Adrenal gland (tissue), 5 donors: ENCODE measurements at regions not wholly inside any gene's neighbourhood (a gene's known extent, or its start where the extent isn't known, plus 50 kb on each side); places are given as distances from the start of the nearest gene placed in this dataset.

Experiments used
- CTCF ChIP-seq, 6 experiments: fragments of 450-650 bp in 4 of 6; fragments of 200-600 bp in 2 of 6; sonication (generic) in 1 of 6; IDR thresholded peaks; 1 replicate in 5 of 6; 2 replicates in 1 of 6; pipeline versions ENCODE4 v1.5.1 to v1.8.0; 2016 to 2021; ENCODE audit warnings: antibody characterized with exemption in 6 of 6, mild to moderate bottlenecking in 2 of 6, moderate library complexity in 1 of 6
- POLR2A ChIP-seq, 2 donors: fragments of 450-650 bp; IDR thresholded peaks; one replicate each; pipeline ENCODE4 v1.6.1; 2017; ENCODE audit warnings: antibody characterized with exemption in 2 of 2, mild to moderate bottlenecking in 2 of 2, moderate library complexity in 1 of 2
- donor health status: DM: no; HTN: no; CAD: no.

DNA sequence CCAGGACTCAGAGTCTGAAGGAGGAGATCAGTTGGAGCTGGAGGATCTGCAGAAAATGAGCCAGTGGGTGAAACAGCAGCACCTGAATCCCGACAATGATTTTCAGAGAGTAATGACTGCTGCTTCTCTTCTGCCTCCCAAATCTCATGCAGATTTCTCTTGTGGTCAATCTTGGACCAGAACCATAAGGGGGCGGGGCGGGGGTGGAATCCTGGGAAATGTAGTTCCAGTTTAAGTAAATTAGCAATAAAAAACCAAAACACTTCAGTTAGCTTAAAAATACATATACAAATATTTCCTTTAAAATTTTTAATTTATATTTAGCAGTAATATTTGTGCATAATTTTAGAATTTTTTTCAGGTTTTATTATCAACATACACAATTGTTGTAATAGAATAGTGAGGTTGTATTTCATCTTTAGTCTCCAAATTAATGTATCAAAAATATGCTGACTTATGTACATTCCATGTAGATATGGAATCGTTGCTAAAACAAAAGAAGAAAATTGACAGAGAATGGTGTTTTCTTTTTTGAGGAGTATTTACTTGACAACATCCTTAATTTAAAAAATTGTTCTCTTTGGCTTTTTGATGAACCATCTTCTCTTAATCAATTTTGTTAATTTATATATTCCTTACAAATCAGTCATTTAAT lies 223.5 kb upstream of the SYT10 start:
- TF ChIP-seq CTCF (IDR thresholded peaks at IDR 0.05) (no peak), POLR2A (IDR thresholded peaks at IDR 0.05) (no peak)
